Gastroesophageal sphincter (tissue), 3 donors: ENCODE measurements at regions not wholly inside any gene's neighbourhood (a gene's known extent, or its start where the extent isn't known, plus 50 kb on each side); places are given as distances from the start of the nearest gene placed in this dataset.

Experiments
- POLR2A ChIP-seq, 2 donors: fragments of 450-650 bp; IDR thresholded peaks; one replicate each; pipeline ENCODE4 v1.6.1; 2017; ENCODE audit warnings: antibody characterized with exemption in 2 of 2, mild to moderate bottlenecking in 2 of 2, moderate library complexity in 1 of 2
- TF ChIP-seq, protein P1 (sequence below), 4 experiments: fragments of 200-600 bp in 2 of 4; fragments of 450-650 bp in 2 of 4; sonication (generic) in 1 of 4; IDR thresholded peaks; one replicate each; pipeline ENCODE4 v1.5.1; 2017 to 2019; ENCODE audit warnings: antibody characterized with exemption in 4 of 4, mild to moderate bottlenecking in 2 of 4, moderate library complexity in 2 of 4

- TF ChIP-seq, protein P1, sequence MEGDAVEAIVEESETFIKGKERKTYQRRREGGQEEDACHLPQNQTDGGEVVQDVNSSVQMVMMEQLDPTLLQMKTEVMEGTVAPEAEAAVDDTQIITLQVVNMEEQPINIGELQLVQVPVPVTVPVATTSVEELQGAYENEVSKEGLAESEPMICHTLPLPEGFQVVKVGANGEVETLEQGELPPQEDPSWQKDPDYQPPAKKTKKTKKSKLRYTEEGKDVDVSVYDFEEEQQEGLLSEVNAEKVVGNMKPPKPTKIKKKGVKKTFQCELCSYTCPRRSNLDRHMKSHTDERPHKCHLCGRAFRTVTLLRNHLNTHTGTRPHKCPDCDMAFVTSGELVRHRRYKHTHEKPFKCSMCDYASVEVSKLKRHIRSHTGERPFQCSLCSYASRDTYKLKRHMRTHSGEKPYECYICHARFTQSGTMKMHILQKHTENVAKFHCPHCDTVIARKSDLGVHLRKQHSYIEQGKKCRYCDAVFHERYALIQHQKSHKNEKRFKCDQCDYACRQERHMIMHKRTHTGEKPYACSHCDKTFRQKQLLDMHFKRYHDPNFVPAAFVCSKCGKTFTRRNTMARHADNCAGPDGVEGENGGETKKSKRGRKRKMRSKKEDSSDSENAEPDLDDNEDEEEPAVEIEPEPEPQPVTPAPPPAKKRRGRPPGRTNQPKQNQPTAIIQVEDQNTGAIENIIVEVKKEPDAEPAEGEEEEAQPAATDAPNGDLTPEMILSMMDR (IDR thresholded peaks at IDR 0.05) = no peak
- TF ChIP-seq POLR2A (IDR thresholded peaks at IDR 0.05) = no peak
These were observed 129.2 kb downstream of the HHIPL2 start for GRCh38 chr1:222418654-222419053.
